GM13976 (cell line): ENCODE measurements at regions not wholly inside any gene's neighbourhood (a gene's known extent, or its start where the extent isn't known, plus 50 kb on each side); places are given as distances from the start of the nearest gene placed in this dataset.

Source experiments
- DNase-seq: peaks from one replicate; pipeline ENCODE4 v3.0.0; 2012; ENCODE audit warnings: low spot score
- CTCF ChIP-seq: IDR thresholded peaks from 2 replicates; pipeline ENCODE4 v1.5.1; 2012; ENCODE audit warnings: borderline replicate concordance, mild to moderate bottlenecking; ENCODE audit not compliant: insufficient read depth; ENCODE audit errors: extremely low read depth, missing control alignments, control extremely low read depth
- in situ Hi-C: fragments of 300-500 bp; cut with MboI; formaldehyde crosslinking; loops from one replicate; pipeline ENCODE4 v1.12.0; 2022; ENCODE audit warnings: low sequenced_read_pairs, mixed read lengths, inconsistent platforms; ENCODE audit not compliant: unreplicated experiment

- no peak for TF ChIP-seq CTCF
- DNase-seq, result no peak
- in situ Hi-C loops, result no loop called here
Observed at GRCh38 chr9:29806937-29807618, 2233.8 kb upstream of the C9orf72 start.

- TF ChIP-seq CTCF, result no peak
- in situ Hi-C loops, result no loop called here
- no peak for DNase-seq
Observed at GRCh38 chr9:29816954-29817703, 2243.8 kb upstream of the C9orf72 start.

GRCh38 chr9:29822458-29822857 lies 2249.2 kb upstream of the C9orf72 start:
- in situ Hi-C loops, result no loop called here
- TF ChIP-seq CTCF, result no peak
- DNase-seq, result no peak

- TF ChIP-seq CTCF, result no peak
- in situ Hi-C loops, result no loop called here
Observed at GRCh38 chr9:29826421-29826820, 2253.1 kb upstream of the C9orf72 start.

GRCh38 chr9:29830821-29831220 lies 2257.5 kb upstream of the C9orf72 start:
- no peak for DNase-seq
- TF ChIP-seq CTCF, result no peak
- in situ Hi-C loops, result no loop called here

More at GRCh38 chr9:29826421-29826820, 2253.1 kb upstream of the C9orf72 start:
- no peak for DNase-seq

- DNase-seq, result no peak
- TF ChIP-seq CTCF, result no peak
- in situ Hi-C loops, result no loop called here
Observed at GRCh38 chr9:29838491-29839020, 2265.3 kb upstream of the C9orf72 start.
